IPS DF 4.7 (cell line): ENCODE measurements at regions not wholly inside any gene's neighbourhood (a gene's known extent, or its start where the extent isn't known, plus 50 kb on each side); places are given as distances from the start of the nearest gene placed in this dataset.
"Not testable (repeated sequence)": the region's sequence is repeated elsewhere in the genome, so short reads cannot be mapped to it uniquely, and the experiment has no call there.

Experiments used
- DNase-seq: peaks from one replicate; pipeline ENCODE4 v3.0.0-alpha.2; 2013; ENCODE audit warnings: low spot score; ENCODE audit errors: extremely low read depth

DNA sequence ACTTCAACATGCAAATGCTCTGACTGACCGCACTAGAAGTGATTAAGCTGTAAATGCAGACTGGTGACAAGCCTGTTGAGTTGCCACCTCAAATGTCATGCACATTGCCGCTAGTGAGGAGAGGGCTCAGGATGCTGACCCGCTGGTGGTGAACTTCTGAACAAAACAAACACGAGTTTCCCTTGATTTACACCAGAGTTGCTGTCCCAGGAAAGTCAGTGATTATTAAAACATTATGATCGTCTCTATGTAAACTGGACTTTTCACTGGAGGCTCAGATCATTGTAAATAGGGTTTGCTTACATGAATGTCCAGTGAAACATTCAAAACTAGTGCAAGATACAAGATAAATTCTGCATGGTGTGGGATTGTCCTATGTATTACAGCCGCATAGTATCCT lies 420.1 kb downstream of the PREX1 start:
- no peak for DNase-seq

DNA sequence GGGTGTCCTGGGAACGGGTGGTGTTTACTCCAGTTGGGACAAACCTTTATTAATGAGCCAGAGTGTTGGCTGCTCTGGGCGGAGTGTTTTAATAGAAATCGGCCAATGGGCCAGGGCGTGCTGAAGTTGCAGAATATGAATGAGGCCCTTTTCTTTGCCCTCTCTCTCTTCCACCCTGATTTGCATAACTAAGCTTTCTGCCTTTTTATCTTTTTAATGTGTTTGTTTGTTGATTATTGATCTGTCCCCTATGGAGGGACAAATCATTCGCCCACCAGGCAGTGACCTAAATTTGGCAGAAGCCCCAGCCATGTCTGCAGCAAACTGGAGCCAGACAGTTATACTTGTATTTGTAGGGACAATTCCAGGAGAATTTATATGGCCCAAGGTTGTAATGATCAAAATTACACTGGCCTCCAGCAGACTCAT lies 420.9 kb downstream of the PREX1 start:
- DNase-seq = no peak

DNA sequence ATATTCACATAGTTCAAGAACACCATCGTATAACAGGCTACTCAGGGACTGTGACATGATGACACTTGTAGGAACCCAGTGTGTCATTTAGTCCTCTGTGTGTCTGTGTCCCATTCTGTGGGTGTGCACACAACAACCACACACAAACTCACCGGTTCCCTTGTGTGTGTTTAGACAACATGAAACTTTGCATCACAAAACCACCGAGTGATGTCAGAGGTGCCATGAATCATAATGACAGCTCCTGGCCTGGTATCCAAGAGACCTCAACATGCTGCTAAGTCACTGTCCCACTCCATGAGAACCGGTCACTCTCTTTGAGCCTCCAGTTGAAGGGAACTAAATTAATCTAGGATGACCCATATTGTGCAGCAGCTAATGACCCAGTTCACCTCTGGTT lies 421.3 kb downstream of the PREX1 start:
- no peak for DNase-seq

DNA sequence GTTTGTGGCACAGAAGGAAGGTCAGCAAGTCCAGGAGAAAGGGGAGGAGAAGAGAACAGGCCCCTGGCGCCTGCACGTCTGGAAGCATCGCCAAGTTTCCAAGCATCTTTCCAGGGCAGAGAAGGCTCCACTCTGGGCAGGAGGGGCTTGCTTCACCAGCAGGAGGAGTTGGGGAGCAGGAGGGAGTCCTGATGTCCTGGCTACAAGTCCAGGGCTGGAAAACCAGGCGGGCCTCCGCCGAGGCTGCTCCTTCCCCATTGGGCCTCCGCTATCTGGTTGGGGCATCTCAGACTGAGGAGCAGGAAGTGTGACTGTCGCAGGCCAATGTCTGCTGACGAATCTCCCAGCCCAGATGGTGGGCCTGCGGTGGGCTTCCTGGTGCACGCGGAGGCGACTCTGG lies 421.9 kb downstream of the PREX1 start:
- DNase-seq = no peak

DNA sequence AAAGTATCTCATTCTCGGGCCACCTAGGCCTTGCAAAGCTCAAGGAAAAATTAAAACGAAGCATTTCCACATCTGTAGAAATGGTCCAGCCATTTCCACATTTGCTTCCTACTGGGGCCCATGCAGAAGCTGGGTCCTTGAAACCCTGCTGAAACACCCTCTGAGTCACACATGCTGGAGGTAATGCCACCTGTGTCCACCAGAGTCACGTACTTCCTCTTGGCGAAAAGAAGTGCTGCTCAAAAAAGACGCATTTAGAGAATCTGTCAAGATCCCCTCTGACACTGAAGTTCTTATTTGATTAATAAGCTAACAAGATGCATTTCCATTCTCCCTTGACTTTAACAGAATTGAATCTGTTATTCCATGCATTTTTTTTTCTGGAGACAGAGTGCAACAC lies 423.2 kb downstream of the PREX1 start:
- no peak for DNase-seq

DNA sequence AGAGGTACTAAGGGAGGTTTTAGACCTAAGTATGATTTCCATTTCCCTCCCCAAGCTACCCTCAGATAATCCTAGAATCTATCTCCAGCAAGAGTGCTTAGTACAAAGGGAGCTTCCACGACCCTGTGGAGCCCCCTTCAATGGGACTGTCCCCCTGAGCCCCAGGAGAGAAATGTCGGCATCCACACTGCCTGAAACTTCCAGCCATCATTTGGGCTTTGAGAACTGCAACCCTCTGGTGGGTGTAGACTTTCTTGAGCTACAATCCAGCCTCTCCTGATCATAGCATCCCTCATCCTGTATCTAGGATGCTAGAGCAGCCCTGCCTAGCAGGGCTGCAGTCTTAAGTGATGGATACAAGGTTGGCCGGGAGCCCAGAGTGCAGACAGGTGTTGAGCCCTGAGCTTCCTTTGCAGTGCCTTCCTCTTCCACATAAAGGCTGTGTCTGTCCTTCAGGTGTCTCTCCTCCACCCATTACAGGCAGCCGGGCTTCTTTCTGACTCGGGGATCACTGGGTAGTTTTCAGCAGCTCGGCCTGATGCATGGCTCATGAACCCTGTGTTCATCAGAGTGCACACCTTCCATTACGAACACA lies 424.5 kb downstream of the PREX1 start:
- DNase-seq = no peak

DNA sequence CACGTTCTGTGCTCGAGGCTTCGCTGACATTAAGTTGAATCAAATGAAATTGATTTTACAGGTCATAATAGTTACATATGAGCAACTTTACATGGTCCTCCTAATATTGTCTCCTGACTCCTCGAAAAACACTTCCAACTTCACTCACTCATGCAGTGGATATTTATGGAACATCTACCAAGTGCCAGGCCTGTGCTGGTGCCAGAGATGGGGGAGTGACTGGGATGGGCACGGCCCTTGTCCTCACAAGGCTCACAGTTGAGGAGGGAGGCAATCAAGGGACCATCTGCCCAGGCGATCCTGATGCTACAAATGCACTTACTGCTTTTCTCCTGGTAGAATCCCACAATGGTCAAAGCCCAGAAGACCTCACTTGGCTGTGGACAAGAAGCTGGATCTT lies 426.4 kb downstream of the PREX1 start:
- DNase-seq = no peak

DNA sequence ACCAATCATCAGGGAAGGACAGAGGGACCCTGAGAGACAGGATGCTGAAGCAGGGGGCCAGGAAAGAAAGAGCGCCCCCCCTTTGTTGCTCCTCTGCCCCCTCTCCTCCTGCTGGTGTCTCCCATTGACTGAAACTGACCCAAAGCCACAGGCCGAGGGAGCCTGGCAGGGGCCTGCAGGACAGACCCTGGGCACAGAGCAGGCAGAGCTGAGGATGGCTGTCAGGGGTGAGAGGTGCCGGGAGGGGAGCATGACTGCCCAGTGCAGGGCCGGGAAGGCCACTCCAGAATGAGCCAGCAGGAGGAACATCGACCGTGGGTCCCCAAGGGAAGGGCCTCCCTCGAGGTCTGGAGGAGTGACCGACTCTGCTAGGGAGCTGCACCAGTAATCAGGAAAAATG lies 427.8 kb downstream of the PREX1 start:
- DNase-seq = no peak

DNA sequence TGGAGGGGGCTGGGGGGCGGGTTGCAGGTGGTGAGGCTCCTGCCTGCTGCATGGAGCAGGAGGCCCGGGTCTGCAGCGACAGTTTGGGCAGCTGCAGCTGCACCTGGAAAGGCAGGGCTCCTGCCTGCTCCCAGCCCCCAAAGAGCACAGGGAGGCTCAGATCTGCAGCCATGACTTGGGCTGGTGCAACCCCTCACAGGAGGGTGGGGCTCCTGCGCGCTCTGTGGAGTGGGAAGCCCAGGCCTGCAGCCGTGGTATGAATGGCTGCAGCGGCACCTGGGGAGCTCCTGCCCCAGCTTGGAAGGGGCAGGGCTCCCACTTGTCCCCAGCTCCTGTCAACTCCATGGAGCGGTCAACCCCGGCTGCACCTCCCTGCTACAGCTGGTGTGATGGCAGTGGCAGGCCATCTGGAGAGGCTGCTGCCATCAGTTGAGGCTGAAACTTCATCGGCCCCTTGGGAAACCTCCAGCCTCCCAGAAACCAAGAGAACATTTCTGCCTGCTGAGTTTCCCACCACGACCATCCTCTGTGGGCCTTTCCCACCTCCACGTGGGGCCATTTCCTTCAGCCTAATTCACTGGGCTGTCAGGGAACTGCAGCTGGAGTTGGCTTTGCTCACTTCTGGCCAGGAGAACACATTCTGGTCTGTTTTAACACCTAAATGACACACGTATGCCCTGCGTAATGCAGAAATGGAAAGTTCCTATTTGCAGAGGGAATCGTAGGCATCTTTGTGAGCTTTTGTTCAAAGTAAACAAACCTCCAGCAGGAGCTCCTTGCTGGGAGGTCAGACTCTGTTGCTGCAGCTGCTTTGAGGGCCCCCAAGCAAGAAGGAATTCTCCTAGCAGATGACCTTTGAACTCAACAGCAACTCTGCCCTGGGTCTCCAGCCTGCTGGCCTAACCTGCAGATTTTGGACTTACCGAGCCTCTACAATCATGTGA lies 429.0 kb downstream of the PREX1 start:
- no peak for DNase-seq

DNA sequence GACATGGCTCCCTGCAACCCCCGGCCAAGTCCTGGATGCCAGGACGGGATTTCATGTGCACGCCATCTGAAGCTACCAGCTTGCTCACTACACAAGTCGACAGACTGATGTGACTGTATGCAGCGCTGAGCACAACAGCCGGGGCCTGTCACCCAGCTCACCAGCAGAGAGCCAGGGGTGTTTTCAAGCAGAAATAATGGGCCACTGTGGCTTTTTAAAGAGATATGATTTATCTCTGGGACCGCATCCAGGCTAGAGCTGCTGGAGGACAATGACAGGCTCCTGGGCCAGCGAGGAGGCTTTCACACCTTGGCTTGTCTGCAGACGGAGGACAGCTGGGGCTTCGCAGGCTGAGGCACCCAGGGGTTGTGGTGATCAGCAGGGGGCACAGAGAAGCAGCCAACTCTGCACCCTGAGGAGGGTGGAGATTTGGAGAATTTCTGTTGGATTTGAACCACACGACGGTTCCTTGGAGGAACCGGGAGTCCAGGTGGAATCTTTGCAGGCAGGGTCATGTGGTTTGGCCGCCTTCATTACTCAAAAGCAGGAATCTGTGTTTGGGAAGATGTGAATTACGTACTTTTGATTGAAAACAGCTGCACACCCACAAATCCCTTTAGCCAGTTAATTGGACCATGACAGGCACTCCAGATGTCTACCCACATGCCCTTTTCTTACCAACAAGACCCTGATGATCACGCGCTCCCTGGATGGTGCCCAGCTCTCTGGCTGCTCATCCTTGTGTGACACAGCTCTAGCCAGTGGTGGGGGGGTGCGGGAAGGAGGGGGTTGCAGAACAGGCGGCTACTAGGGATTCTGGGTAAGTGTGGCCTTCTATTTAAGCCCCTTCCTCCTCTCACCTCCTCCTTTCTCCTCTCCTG lies 430.6 kb downstream of the PREX1 start:
- DNase-seq = not testable (repeated sequence)

DNA sequence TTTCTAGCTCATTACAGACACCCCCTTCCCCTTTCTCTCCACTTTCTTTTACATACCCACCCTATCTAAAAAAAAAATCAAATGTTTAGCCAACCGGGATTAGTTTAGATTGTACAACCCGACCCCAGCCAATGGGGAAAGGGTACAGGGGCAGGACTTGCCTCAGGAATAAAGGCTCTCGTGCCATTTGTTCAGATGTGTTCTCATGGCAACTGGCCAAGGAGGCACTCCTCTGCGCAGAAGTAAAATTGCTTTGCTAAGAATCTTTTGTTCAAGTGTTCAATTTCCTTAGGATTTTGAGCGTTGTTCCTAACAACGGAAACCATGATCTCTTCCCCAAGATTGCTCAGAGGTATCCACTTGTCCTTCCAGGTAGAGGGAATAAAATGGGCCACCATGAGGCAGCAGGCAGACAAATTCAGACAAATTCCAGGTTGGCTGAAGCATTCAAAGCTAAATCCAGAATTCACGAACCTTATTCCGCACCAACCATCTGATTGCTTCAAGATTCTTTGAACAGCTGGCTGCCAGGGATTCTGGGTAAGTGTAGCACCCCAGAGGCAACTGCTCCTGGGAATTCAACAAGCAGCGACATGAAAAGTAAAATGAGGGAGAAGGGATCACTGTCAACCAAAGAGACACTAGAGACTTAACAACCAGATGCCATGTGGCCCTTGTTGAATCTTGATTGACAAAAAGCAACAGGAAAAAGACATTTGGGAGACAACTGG lies 431.8 kb downstream of the PREX1 start:
- no peak for DNase-seq

DNA sequence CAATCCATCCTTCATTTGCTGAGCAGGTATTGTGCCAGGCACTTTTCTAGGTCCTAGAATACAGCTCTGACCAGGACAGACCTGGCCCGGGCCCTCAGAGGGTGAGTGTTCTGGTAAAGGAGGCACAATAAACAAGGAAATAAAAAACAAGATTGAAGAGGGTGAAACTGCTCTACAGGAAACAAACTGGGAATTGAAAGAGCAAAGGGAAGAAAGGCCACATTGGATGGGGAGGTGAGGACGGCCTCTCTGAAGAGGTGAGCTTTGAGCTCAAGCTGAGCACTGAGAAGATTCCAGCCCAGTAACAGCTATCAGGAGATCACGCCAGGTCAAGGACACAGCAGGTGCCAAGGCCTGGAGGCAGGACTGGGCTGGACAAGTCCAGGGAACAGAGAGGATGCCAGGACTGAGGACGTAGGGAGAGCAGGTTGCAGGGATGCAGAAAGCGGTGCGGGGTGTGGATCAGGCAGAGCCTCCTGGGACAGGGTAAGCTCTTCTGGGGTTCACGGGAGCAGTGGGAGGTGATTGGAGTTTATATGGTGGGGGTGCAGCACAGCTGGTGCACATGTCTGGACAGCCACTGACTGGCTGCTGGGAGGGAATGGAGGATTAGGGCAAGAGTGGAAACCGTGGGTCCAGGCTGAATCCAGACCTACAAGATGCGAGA lies 433.3 kb downstream of the PREX1 start:
- DNase-seq = no peak

DNA sequence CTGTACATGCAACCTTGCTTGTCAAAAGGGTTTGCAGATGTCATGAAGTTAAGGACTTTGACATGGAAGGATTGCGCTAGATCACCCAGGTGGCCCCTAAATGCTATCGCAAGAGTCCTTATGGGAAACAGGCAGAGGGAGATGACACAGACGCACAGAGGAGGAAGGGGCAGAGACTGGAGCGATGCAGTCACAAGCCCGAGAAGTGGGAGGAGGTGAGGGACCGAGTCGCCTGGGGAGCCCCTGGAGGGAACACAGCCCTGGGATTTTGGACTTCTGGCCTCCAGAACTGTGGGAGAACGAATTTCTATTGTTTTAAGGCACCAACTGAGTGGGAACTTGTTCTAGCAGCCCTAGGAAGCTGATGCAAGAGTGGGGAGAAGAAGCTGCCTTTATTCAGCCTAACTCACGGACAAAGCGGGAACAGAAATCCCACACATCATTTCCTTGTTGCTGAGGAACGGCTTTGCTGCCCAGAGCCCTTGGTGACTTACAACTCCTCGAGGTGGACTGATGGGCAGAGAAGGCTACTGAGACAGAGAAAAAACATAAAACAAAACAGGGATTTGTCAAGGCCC lies 434.0 kb downstream of the PREX1 start:
- DNase-seq = no peak

DNA sequence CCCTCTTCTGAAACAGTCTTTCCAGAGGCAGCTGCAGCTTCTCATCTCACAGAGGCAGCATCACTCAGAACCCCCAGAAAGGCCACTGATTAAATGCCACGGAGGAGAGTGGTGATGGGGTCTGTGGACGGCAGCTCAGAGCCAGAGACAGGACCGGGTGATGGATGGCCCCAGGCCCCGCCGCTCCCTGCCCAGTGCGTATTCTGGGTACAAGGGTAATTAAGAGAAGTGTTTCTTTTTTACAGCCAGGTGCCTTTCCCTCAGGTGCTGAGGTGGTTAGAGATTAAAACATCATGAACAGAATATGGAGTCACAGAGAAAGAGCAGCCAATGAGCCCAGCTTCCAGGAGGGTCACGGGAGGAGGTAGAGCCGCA lies 434.5 kb downstream of the PREX1 start:
- DNase-seq = no peak

DNA sequence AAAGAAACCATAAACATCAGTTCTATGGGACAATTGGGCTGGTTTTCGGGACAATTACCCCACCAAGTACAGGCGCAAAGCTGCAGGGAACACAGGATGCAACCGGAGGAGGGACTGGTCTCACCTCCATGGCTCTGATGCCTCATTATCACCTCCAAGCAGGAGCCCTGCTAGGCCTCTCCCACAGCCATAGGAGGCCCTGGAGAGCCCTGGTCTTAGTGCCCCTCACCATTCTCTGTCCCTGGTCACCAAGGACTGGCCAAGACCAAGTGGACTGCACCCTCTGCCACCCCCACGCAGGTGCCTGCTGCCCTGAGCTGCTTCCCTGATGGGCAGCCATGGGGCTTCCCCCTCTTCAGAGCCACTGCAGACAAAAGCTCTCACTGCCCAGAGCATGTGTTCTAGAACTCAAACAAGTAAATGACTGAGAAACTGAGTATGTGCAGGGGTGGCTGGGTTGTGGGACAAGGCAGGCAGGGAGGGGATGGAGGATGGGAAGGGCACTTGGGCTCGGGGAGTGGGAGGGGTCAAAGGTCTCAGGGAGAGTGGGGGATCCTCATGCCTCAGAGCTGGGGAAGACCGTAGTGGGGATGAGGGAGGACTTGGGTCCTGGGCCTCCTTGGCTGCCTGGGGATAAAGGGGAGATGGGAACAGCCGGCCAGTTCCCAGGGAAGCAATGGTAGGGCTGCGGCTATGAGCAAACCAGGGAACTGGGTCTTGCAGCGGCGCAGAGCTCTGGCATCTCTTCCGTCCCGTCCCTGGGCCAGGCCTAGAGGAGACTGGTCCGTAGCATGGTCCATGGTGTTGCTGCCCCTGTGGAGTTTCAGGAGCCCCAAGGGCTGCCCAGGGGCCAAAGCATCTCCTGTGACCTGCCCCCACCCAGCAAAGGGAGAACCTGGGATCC lies 435.1 kb downstream of the PREX1 start:
- DNase-seq = no peak

DNA sequence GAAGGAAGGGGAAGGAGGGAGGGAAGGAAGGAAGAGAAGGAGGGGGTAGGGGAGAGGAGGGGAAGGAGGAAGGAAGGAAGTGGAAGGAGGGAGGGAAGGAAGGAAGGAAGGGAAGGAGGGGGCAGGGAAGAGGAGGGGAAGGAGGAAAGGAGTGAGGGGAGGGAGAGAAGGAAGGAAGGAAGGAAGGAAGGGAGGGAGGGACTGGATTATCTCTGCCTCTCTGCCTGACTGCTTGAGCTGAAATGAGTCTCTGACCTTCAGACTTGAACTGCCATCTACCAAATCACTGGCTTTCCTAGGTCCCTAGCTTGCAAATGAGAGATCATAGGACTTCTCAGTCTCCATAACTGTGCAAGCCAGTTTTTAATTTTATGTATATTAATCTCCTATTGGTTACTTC lies 436.8 kb downstream of the PREX1 start:
- no peak for DNase-seq

DNA sequence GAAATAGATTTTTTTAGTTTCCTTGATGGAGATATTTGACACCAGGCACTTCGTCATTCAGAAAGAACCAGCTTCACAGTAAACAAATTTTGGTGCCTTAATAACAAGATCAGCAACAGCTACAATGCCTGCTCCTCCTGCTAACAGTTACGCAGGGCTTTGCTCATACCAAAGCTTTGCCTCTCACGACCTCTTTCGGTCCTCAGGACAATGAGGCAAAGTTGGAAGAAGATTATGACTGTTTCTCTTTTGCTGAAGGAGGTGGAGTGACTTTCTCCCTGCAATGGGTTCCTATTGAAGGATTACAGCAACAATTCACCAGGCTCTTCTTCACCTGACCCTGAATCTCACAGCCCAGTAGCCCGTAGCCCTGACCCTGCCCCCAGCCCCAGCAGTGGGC lies 440.1 kb downstream of the PREX1 start:
- DNase-seq = no peak

DNA sequence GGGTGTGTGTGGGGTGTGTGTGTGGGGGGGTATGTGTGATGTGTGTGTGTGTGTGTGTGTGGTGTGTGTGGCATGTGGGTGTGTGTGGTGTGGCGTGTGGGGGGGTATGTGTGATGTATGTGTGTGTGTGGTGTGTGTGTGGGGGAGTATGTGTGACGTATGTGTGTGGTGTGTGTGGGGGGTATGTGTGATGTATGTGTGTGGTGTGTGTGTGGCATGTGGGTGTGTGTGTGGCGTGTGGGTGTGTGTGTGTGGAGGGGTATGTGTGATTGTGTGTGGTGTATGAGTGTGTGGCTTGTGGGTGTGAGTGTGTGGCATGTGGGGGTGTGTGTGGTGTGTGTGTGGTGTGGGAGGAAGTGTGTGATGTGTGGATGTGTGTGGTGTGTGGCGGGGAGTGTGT lies 442.3 kb downstream of the PREX1 start:
- no peak for DNase-seq

DNA sequence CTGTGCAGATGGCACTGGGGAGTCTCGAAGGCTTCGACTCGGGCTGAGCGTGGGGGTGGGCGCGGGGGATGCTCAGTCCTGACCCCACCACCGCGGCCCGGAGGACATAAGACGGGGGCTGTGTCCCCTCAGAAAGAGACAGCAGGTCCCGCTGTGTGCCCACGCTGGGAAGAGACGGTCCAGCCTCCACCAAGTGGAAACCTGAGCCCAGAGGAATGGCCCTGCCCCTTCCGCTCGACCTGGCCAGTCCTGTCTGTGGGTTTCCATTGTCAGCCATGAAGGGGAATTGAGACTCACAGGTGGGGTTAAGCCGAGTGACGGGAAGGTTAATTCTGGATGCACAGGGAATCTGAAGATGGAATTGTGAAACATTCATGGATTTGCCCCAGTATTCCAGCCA lies 442.7 kb downstream of the PREX1 start:
- DNase-seq = no peak
